Lower lobe of right lung (tissue), 2 donors: ENCODE measurements at regions not wholly inside any gene's neighbourhood (a gene's known extent, or its start where the extent isn't known, plus 50 kb on each side); places are given as distances from the start of the nearest gene placed in this dataset.

Experiments
- ATAC-seq, 2 donors: fragments of 200-7000 bp; cut with Tn5 transposase; one replicate each; pipeline ENCODE4 v1.9.1; 2020 to 2022; ENCODE audit warnings: mild to moderate bottlenecking in 2 of 2, moderate library complexity in 2 of 2
- DNase-seq: peaks from one replicate; pipeline ENCODE4 v3.0.0-alpha.2; 2020
- H3K27ac ChIP-seq: fragments of 200-600 bp; one replicate; pipeline ENCODE4 v1.8.0; 2022
- H3K27me3 ChIP-seq: fragments of 200-600 bp; one replicate; pipeline ENCODE4 v1.8.0; 2022; ENCODE audit warnings: low read depth
- H3K36me3 ChIP-seq: fragments of 200-600 bp; one replicate; pipeline ENCODE4 v1.8.0; 2022; ENCODE audit warnings: mild to moderate bottlenecking
- H3K4me1 ChIP-seq: fragments of 200-600 bp; one replicate; pipeline ENCODE4 v1.8.0; 2022
- H3K4me3 ChIP-seq: fragments of 200-600 bp; one replicate; pipeline ENCODE4 v1.8.0; 2022; ENCODE audit warnings: mild to moderate bottlenecking
- H3K9me3 ChIP-seq: fragments of 200-600 bp; one replicate; pipeline ENCODE4 v1.8.0; 2022
- intact Hi-C: fragments of 100-400 bp; cut with DNase I; formaldehyde crosslinking; loops from one replicate; pipeline ENCODE4 v1.11.0; 2022
- TF ChIP-seq, protein P1 (sequence below): fragments of 200-600 bp; IDR thresholded peaks from one replicate; pipeline ENCODE4 v1.8.0; 2022; ENCODE audit warnings: antibody characterized with exemption, mild to moderate bottlenecking
- donor health status: DM: no; HTN: yes; CAD: no; lungs with severe emphysema.

DNA sequence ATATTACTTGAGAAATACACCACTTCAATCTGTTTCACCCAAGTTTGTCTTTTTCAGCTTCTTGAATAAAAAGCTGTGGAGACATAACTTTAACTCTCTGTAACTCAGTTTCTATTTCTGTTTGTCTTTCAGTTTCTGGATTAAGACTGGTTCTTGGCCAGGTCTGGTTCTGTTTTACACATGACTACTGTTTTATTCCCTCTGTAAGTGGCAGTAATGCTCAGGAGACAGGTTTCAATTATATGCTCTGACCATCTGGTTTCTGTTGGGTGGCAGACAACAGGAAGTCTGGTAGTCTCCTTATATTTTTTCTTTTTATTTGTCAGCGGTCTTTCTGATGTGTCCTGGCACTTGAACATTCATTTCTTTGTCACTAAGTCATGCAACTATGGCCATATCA is 102.9 kb downstream of the RPS29 start:
- intact Hi-C loops, result no loop called here
- Histone ChIP-seq H3K36me3 (no peaks in the 10 kb centered on the region), H3K9me3 (peaks cover 3% of the 10 kb centered on the region), H3K27me3 (no peaks in the 10 kb centered on the region), H3K4me1 (no peaks in the 10 kb centered on the region), H3K4me3 (no peak overlapping the region), H3K27ac (no peak overlapping the region)
- ATAC-seq (no peak), DNase-seq (no peak)
- TF ChIP-seq, protein P1, sequence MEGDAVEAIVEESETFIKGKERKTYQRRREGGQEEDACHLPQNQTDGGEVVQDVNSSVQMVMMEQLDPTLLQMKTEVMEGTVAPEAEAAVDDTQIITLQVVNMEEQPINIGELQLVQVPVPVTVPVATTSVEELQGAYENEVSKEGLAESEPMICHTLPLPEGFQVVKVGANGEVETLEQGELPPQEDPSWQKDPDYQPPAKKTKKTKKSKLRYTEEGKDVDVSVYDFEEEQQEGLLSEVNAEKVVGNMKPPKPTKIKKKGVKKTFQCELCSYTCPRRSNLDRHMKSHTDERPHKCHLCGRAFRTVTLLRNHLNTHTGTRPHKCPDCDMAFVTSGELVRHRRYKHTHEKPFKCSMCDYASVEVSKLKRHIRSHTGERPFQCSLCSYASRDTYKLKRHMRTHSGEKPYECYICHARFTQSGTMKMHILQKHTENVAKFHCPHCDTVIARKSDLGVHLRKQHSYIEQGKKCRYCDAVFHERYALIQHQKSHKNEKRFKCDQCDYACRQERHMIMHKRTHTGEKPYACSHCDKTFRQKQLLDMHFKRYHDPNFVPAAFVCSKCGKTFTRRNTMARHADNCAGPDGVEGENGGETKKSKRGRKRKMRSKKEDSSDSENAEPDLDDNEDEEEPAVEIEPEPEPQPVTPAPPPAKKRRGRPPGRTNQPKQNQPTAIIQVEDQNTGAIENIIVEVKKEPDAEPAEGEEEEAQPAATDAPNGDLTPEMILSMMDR, result no peak

DNA sequence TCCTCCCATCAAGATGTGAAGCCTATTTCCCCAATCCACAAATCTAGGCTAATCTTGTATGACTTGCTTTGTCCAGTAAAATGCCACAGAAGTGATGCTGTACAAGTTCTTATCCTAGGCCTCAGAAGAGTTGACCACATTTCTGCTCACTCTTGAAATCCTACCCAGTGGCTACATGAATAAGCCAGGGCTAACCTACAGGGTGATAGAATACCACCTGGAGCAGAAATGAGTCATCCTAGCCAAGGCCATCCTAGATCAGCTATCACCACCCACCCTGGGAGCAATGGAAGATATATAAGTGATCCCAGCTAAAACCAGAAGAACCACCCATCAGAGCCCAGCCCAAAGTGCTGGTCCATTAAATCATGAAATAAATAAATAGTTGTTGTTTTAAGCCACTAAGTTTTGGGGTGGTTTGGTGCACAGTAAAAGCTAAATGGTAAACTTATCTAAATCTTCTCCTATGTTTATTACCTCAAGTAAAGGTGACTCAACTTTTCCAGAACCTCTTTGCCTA is 105.1 kb downstream of the RPS29 start:
- no peak overlapping the region for H3K27ac ChIP-seq

DNA sequence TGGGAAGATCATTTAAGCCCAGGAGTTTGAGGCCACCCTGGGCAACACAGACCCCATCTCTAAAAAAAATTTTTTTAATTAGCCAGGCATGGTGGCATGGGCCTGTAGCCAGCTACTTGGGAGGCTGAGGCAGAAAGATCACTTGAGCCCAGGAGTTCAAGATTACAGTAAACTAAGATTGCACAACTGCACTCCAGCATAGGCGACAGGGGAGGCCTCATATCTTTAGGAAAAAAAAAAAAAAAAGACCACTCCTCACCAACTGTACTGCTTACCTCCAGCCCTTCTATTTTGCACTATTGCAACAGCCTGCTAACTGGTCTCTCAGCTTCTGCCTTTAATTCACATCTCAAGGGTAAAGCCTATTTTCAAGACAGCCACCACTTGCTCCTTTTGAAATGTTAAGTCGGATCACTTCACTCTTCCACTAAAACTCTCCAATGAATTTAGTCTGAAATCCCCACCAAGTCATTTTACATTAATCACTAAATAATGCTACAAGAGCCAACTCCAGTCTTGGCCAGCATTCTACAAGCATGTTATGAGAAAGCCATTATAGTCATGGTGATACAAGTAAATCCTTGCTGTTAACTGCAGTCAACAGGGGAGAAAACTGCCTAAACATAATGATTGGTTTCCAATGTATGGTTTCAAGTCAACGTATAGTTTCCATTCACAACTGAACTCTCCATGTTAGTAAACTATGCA is 106.0 kb downstream of the RPS29 start:
- intact Hi-C loops, result no loop called here
- ATAC-seq (peak; percentile 55 to 68), DNase-seq (no peak)
- Histone ChIP-seq H3K4me1 (no peaks in the 10 kb centered on the region), H3K4me3 (no peak overlapping the region), H3K9me3 (peaks cover 3% of the 10 kb centered on the region), H3K27me3 (no peaks in the 10 kb centered on the region), H3K36me3 (no peaks in the 10 kb centered on the region), H3K27ac (peak overlapping the region; percentile 66)
- TF ChIP-seq, protein P1, result no peak

More for the DNA sequence above, 105.1 kb downstream of the RPS29 start:
- intact Hi-C loops, result no loop called here
- no peak for ATAC-seq
- Histone ChIP-seq H3K9me3 (peaks cover 3% of the 10 kb centered on the region), H3K4me3 (no peak overlapping the region), H3K36me3 (no peaks in the 10 kb centered on the region), H3K4me1 (no peaks in the 10 kb centered on the region), H3K27me3 (no peaks in the 10 kb centered on the region)
- TF ChIP-seq, protein P1, result no peak
- DNase-seq, result no peak

DNA sequence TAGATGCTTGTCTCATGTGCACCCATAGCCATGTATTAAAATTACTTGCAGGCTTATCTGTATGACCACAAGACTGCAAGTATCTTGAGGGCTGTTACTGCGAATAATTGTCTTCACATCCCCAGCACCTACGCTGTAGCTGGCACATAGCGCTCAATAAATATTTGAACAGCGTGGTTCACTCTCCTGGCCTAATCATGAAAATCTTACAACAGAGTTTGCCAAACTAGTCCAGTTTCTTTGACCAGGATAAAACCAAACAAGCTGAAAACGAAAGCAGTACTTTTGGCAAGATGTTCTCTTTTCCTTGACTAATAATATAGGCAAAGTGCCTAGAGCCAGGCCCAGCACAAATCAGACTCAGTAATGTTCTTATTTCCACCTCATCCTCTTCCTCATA is 106.7 kb downstream of the RPS29 start:
- TF ChIP-seq, protein P1, result no peak
- intact Hi-C loops, result no loop called here
- Histone ChIP-seq H3K9me3 (peaks cover 3% of the 10 kb centered on the region), H3K27me3 (no peaks in the 10 kb centered on the region), H3K4me1 (no peaks in the 10 kb centered on the region), H3K36me3 (no peaks in the 10 kb centered on the region), H3K4me3 (no peak overlapping the region), H3K27ac (peak overlapping the region; percentile 66)
- no peak for DNase-seq
- peak; percentile 87 to 89 for ATAC-seq

DNA sequence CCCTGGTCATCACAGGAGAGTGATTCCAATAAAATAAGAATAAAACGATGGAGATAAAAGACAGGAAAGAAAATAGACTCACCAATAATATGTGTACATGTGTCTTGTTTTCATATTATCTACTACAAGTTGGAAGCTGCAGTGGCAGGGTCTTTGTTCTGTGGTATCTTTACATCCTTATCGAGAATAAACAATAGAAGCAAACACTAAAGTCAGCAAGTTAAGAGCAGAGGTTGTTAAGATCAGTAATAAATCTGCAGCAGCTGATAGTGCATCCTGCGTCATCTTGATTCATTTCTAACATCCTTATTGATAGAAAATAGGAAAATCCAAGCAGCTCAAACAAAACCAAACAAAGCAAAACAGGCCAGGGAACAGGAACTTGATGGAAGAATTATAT is 107.4 kb downstream of the RPS29 start:
- H3K27ac ChIP-seq, result no peak overlapping the region
- ATAC-seq (no peak), DNase-seq (no peak)
- intact Hi-C loops, result no loop called here
- TF ChIP-seq, protein P1, result no peak
- H3K4me3 ChIP-seq, result no peak overlapping the region
- peaks cover 3% of the 10 kb centered on the region for H3K9me3 ChIP-seq
- H3K4me1 ChIP-seq, result no peaks in the 10 kb centered on the region
- no peaks in the 10 kb centered on the region for H3K36me3 ChIP-seq
- H3K27me3 ChIP-seq, result no peaks in the 10 kb centered on the region
